ENCODE measurements at regions not wholly inside any gene's neighbourhood (a gene's known extent, or its start where the extent isn't known, plus 50 kb on each side); places are given as distances from the start of the nearest gene placed in this dataset.

- no peak for DNase-seq
These were observed 1186.2 kb downstream of the BCL11B start for GRCh38 chr14:98085751-98086150.

GRCh38 chr14:98093111-98093510 is 1178.9 kb downstream of the BCL11B start:
- no peak for DNase-seq

- no peak for DNase-seq
These were observed 1172.5 kb downstream of the BCL11B start for GRCh38 chr14:98099527-98099926.

GRCh38 chr14:98101323-98101722 is 1170.7 kb downstream of the BCL11B start:
- no peak for DNase-seq

GRCh38 chr14:98103705-98104104 is 1168.3 kb downstream of the BCL11B start:
- DNase-seq, result no peak

GRCh38 chr14:98109326-98109725 is 1162.7 kb downstream of the BCL11B start:
- no peak for DNase-seq

GRCh38 chr14:98112194-98112780 is 1159.7 kb downstream of the BCL11B start:
- DNase-seq, result no peak

- no peak for DNase-seq
These were observed 1157.7 kb downstream of the BCL11B start for GRCh38 chr14:98114122-98114895.

- no peak for DNase-seq
These were observed 1157.1 kb downstream of the BCL11B start for GRCh38 chr14:98114946-98115345.

- no peak for DNase-seq
These were observed 1153.2 kb downstream of the BCL11B start for GRCh38 chr14:98118749-98119148.

GRCh38 chr14:98119739-98120138 is 1152.3 kb downstream of the BCL11B start:
- no peak for DNase-seq

- no peak for DNase-seq
These were observed 1151.0 kb downstream of the BCL11B start for GRCh38 chr14:98120831-98121464.

GRCh38 chr14:98122527-98122926 is 1149.5 kb downstream of the BCL11B start:
- no peak for DNase-seq

- no peak for DNase-seq
These were observed 1141.3 kb downstream of the BCL11B start for GRCh38 chr14:98130691-98131090.

- no peak for DNase-seq
These were observed 1140.6 kb downstream of the BCL11B start for GRCh38 chr14:98131406-98131805.

- DNase-seq, result no peak
These were observed 1138.2 kb downstream of the BCL11B start for GRCh38 chr14:98133806-98134205.

GRCh38 chr14:98136012-98136789 is 1135.8 kb downstream of the BCL11B start:
- DNase-seq, result no peak

- DNase-seq, result no peak
These were observed 1134.6 kb downstream of the BCL11B start for GRCh38 chr14:98137131-98138025.

- DNase-seq, result no peak
These were observed 1133.3 kb downstream of the BCL11B start for GRCh38 chr14:98138666-98139065.

- DNase-seq, result no peak
These were observed 1131.0 kb downstream of the BCL11B start for GRCh38 chr14:98140862-98141530.

GRCh38 chr14:98143566-98143965 is 1128.4 kb downstream of the BCL11B start:
- no peak for DNase-seq

GRCh38 chr14:98144964-98145363 is 1127.0 kb downstream of the BCL11B start:
- DNase-seq, result no peak

Data from NCI-H2227 treated with DMSO at 0.1 percent for 48 hours (cell line).